DND-41 (cell line): ENCODE measurements at regions not wholly inside any gene's neighbourhood (a gene's known extent, or its start where the extent isn't known, plus 50 kb on each side); places are given as distances from the start of the nearest gene placed in this dataset.

Experiments
- CTCF ChIP-seq: IDR thresholded peaks from 2 replicates; pipeline ENCODE4 v1.5.1; 2012; ENCODE audit warnings: borderline replicate concordance, low read length, moderate library complexity, mild to moderate bottlenecking; ENCODE audit not compliant: poor library complexity, severe bottlenecking; ENCODE audit errors: extremely low read depth
- EZH2 ChIP-seq: IDR thresholded peaks from 3 replicates; pipeline ENCODE4 v1.6.1; 2012; ENCODE audit warnings: borderline replicate concordance, low read depth, mild to moderate bottlenecking, moderate library complexity, low read length, inconsistent platforms; ENCODE audit not compliant: severe bottlenecking

- no peak for TF ChIP-seq CTCF
- no peak for TF ChIP-seq EZH2
Observed at GRCh38 chr6:156197513-156197912, 579.7 kb upstream of the ARID1B start.
